ENCODE measurements at regions not wholly inside any gene's neighbourhood (a gene's known extent, or its start where the extent isn't known, plus 50 kb on each side); places are given as distances from the start of the nearest gene placed in this dataset.

GRCh38 chr10:78506614-78507013 is 473.0 kb downstream of the RPS24 start:
- no peak for DNase-seq

DNA sequence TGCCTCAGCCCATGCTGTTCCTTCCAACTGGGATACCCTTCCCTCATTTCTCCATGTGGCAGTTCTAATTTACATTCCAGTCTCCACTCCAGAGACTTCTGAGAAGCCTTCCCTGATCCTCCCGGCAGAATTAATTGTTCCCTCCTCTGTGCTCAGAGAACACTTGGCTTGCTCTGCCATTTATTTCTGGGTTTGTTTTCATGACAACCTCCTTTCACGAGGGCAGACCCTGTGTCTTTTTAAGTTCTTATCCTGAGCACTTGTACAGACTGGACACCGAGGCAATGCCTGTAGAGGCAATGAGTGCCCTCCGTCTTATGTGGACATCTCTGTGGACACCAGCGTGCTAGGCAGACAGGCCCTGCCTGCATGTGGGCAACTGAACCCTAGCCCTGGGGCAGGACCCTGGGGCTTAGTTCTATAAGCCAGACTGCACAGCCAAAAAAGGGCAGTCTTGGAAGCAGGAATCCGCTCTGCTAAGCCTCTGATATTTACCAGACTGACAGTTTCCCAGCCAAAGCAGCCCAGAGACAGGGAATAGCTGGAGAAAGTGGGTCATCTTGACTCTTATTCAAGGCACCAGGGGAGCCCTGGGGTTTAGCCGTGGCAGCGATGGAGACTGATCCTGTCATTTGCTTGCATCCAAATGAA is 474.0 kb downstream of the RPS24 start:
- DNase-seq = peak; percentile 67

GRCh38 chr10:78508955-78509748 is 475.5 kb downstream of the RPS24 start:
- peak; percentile 34 for DNase-seq

- no peak for DNase-seq
These were observed 477.1 kb downstream of the RPS24 start for GRCh38 chr10:78510566-78511323.

DNA sequence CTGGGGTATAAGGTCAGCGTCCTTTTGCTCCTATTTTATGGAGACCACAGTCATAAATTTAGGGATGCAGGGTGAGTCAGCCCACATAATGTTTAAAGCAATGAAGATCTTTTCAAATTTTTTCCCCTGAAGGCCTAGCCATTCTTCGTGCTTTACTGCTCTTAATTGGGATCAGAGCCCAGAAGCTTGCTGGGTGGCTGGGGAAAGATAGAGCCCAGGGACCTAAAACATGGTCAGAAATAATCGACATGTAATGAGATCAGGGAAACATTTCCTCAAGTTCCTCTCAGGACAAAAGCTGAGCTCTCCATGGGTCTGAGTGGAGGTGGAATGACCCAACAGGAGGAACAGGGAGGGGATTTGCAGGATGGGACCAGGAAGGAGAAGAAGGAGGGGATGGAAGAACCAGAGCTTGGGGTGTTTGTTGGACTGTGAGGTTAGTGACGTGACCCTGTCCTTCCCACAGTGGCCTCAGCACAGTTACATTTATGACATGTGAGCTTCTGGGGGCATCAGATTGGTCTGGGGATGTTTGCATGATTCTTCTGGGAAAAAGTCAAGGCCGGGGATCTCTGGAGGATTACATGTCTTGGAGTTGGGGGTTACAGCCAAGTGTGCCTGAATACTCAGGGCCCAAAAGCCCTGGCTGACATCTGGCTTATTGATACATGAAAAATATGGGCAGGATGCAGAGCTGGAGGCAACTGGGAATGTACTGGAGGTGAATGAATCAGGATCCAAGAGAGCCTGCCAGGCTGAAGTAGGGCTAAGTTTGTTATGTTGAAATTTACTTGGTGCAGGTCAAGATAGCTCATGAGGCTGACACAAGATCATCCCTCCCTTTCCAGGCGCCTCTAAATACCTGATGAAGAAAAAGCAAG is 477.9 kb downstream of the RPS24 start:
- DNase-seq = no peak

DNA sequence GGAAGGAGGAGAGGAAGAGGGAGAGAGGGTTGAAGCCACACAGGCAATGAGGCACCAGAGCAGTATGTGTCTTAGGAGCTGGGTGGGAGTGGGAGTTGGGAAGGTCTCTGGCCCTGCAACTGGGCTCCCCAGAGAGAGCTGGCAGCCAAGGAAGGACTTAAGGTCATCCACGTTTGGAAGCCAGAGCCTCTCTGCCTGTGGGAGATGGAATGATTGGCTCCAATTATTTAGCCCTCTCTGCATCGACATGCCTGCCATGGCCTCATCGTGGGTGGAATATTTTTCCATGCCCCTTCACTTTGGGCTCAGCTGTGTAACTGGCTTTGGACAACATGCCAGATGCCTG is 478.5 kb downstream of the RPS24 start:
- no peak for DNase-seq

DNA sequence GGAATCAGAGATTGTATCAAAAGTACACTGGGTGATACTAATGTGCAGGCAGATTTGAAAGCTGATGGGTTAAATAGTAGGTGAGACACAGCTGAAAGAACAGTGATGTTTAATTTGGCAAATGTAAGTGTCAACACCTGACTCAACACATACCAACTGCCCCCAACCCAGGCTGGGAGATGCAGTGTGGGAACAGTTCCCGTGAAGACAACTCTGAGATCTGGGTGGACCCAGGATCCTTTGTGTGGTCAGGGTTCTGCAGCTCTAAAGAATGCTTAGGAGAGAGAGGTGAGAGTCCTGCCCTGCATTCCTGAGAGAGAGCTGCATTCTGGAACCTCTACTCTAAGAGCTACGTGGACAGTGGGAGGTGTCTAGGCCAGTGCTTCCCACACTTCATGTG is 479.7 kb downstream of the RPS24 start:
- DNase-seq = no peak

DNA sequence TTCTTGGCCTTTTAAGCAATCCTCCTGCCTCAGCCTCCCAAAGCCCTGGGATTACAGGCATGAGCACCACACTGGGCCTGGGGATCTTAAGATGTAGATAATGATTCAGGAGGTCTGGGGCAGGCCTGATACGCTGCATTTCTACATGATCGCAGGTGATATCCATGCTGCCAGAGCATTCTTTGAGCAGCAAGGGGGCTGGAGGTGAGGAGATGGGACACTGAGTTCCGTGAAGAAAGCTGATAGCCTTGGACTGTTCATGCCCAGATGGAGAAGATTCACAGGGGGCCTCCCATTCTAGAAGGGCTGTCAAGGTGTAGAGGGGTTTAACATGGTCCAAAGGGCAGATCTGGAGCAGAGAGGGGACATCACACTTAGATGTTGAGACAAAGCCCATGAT is 480.3 kb downstream of the RPS24 start:
- no peak for DNase-seq

GRCh38 chr10:78514459-78514858 is 480.8 kb downstream of the RPS24 start:
- DNase-seq = no peak

DNA sequence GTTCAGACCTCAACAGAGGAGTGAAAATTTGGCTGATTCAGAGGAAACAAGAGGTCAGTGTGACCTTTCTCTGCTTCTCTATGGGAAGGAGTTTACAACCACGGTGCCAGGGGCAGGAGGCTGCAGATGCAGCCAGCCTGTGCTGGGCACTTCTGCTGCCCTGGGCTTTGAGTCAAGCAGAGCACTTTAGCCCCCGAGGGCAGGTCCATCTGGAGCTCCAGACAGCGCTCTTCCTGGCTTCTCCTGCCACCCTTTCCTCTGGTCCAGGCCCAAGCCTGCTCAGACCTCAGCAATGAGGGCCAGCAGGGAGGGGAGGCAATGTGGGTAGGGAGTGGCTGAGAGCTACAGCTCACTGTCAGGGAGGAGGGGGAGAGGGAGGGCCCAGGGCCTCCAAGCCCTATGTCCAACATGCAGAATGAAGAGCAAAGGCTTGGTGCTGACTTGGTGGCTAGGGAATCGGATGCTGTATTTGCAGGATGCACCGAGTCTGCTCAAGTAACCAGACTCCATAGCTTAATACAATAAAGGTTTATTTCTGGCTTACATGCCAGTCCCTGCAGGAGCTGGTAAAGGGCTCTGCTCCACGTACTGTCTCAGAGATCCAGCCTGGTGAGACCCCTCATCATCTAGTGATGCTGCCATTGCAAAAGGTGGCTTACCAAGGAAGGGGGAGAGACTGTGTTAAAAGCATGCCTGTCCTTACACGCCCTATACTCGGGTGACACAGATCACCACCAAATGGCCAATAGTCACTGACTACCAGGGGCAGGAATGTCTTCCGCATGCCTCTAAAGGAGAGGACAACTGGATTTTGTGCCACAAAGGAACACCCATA is 481.6 kb downstream of the RPS24 start:
- peak; percentile 11 for DNase-seq

- DNase-seq = no peak
These were observed 482.1 kb downstream of the RPS24 start for GRCh38 chr10:78515873-78516153.

DNA sequence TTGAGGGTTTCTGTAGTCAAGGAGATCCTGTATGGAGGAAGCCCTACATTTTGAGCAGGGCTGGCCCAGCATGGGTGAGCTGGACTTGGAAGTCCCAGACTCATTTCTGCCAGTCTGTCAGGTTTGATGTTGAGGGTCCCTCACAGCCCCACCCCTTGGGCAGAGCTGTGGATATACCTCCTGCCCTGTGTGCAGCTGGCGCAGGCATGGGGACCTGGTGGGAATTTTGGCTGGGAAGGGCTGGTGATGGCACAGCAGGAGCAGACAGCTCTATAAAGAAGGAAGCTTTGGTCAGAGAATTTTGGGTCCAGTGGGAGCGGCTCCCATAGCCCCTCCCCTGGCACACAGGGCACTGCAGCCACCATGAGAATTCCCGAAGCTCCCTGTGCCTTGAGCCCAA is 482.6 kb downstream of the RPS24 start:
- no peak for DNase-seq

DNA sequence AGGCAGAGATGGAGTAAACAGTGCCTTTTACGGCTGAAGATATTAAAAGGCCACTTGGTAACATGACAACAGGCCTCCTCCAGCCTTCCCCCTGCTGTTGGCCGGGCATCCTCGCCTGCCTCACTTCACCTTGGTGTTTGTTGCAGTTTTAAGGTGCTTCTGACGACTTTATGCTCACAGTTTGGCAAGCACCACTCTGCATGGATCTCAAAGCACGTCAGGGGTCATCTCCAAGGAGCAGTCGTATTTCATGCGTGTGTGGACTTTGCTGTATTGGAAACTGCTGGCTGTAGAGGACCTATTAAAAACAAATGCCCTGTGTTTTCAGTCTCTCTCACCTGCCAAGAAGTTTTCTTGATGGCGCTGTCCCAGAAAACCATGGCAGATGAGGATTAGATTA is 483.1 kb downstream of the RPS24 start:
- no peak for DNase-seq

DNA sequence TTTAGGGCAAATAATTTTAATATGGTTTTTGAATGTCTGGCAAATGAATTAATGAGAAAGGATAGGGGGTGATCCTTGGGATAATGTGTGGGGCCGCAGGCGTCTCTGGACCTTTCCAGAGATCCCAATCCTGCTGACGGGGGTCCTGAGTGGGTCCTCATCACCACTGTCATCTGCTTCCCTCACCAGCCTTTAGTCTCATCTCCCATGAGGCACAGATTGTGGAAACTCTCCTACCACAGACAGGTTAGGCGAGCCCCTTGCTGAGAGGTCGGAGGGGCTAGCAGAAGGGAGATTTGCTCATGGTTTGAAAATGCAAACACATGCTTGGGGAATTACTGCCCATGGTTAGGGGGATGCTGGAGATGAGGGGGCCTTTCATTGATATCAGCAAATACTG is 484.6 kb downstream of the RPS24 start:
- DNase-seq = no peak

GRCh38 chr10:78520737-78521430 is 487.2 kb downstream of the RPS24 start:
- DNase-seq = no peak

- no peak for DNase-seq
These were observed 489.8 kb downstream of the RPS24 start for GRCh38 chr10:78523453-78523852.

DNA sequence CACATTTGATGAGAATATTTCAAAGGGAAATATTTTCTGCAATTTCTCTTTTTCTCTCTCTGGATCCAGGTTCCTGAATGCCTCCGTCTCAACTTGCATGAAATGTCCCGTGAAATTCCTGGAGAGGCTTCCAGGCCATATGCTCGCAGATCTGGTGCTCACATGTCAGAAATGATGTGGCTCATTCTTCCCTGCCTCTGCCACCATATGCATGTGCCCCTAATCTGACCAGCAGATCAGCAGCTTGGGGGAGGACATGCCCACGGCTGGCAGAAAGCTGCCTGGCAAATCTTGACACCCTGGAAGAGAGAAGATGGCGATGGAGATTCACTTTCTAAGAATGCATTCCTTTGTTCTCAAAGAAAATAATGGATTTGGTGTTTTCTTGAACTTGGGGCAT is 490.7 kb downstream of the RPS24 start:
- DNase-seq = no peak

DNA sequence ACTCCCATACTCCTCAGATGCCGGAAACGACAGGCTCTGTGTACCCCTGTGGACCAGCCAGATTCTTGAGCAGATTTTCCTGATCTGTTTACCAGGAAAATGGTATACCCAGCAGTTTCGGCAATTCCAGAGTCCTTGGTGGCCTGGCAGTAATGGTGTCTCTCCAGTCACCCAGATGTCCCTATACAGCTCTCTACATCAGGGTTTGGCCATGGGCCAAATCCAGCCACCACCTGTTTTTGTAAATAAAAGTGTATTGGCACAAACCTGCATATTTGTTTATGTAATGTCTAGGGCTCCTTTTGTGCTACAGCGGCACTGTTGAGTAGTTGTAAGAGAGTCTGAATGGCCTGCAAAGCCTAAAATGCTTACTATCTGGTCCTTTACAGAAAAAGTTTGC is 491.3 kb downstream of the RPS24 start:
- no peak for DNase-seq

DNA sequence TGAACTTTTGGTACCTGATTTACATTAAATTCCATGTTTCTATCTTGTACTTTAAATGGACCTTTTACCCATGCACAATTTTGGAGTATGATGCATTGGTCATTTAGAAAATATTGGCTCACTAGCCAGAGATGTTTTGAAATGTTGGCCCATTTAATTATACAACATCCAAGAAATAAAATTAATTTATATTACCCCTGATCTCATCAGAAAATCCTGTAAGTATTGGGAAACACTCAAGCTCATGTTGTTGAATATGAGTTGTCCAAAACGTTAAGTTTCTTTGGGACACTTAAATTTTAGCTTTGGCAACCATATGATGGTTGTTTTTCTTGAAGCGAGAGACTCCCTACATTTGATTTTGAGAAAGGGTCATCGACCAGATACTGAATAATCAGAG is 492.7 kb downstream of the RPS24 start:
- no peak for DNase-seq

DNA sequence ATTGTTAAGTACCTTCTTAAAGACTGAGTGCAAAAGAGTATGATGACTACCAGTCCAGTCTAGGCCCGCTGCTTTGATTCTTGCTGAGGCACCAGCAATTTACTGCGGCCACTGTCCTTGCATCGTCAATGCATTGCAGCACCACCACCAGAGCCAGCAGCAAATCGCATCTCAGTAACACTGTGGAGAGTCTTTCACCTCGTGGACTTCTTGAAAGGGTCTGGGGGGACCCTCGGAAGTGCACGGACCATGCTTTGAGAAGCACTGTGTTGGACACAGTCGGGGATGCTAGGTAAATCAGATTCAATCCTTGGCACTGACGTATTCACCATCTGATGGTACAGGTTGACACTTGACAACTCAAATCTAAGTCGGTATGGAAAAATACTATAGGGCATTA is 493.6 kb downstream of the RPS24 start:
- no peak for DNase-seq

DNA sequence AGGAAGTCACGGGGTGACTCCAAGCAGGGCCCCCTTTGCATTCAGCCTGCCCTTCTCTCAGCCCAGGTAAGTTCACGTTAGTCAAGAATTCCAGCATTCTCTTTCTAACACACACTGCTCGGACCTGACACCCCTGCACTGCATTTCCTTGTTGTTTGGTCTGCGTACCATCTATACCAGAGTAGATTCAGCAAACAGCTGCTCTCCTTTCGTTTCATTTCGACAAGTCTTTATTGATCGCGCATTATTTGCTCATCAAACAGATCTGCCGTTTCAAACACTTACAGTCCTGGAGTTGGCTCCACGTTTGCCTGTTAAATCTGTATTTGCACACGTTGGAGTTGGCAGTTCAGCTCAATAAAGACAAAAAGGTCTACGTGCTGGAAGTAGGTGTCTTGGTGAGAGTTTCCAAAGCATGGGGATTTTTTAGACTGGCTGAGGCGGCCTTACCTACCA is 495.1 kb downstream of the RPS24 start:
- DNase-seq = no peak

DNA sequence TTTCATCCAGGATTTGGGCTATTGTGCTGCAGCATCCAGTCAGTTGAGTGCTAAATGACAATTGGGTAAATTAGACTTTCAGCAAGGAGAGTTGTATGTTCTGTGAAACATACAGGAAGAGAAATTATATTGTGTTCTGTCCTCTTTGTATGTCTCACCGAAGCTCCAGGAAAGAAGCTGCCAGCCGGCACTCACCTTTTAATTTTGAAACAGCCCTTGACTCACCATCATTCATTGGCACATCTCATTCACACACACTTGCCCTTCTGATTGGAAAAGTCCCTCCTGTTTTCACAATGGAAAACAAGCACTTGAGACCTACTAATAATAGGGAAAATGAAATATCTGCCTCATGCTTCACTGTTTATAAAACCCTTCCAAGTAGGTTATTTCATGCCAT is 495.6 kb downstream of the RPS24 start:
- no peak for DNase-seq
